ENCODE measurements at regions not wholly inside any gene's neighbourhood (a gene's known extent, or its start where the extent isn't known, plus 50 kb on each side); places are given as distances from the start of the nearest gene placed in this dataset.

DNA sequence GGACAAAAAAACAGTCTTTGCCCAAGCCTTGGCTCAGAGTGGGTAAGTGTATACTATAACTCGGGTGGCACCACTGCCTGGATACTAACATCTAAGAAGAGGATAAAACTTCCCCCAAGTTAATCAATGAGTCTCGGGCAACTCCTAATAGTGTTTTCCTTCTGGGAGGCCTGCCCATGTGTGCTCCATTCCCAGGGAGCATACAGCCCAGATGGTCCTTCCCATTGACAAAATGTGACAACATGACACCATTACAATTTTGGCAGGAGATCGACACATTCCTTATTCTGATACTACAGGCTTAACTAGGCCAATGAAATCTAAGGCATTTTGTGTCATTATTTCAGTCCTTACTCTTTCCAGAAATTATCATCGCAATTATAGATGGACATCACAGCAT, 52.7 kb upstream of the CRIM1 start:
- Histone ChIP-seq H3K36me3 (no peaks in the 10 kb centered on the region), H3K27ac (no peak overlapping the region), H3K9me3 (no peaks in the 10 kb centered on the region), H3K27me3 (no peaks in the 10 kb centered on the region), H3K4me1 (no peaks in the 10 kb centered on the region), H3K4me3 (no peak overlapping the region)
- no peak for DNase-seq
- TF ChIP-seq CTCF (IDR thresholded peaks at IDR 0.05), result no peak
- no peak for ATAC-seq
- intact Hi-C loops (cut with DNase I), result no loop called here
- WGBS, 2 donors, result 75 to 80% methylated on average over 4 of the region's 4 CpGs

DNA sequence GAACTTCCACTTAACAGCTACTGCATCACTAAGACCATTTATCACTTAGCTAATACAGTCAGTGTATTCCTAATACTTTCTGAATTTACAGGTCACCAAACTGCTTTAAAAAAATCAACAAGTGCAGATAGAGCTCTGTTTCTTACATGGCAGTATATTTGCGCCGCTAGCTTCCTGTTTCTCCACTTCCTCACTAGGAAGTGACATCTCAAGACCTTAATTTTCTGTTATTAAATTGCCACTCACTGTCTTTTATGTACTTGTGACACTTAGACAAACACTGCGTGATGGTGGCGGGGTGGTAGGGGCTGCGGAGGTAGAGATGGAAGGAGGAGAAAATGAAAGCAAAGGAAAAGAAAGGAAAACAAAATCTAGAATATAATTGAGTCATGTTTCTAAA, 53.7 kb upstream of the CRIM1 start:
- Histone ChIP-seq H3K4me3 (no peak overlapping the region), H3K27ac (no peak overlapping the region), H3K36me3 (no peaks in the 10 kb centered on the region), H3K4me1 (no peaks in the 10 kb centered on the region), H3K9me3 (no peaks in the 10 kb centered on the region), H3K27me3 (no peaks in the 10 kb centered on the region)
- WGBS, 2 donors, result 72 to 87% methylated on average over 5 of the region's 5 CpGs
- intact Hi-C loops (cut with DNase I), result no loop called here
- DNase-seq (no peak), ATAC-seq (no peak)
- TF ChIP-seq CTCF (IDR thresholded peaks at IDR 0.05), result no peak

DNA sequence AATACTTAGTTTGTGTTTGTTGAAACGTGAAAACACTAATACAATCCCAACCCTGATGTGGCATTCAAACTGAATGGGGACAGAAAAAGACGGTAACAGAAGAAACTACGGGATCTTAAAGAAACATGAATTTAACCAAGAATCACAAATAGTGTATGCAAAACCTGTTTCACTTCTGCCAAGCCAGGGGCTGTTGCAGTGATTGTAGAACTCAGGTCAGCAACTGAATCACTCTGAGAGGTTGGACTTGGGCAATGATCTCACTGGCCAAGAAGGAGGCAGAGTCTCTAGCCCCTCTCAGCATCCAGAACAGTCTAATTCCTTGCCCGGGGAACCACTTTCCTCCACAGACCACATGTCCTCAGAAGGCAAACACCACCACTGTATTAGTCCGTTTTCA, 54.9 kb upstream of the CRIM1 start:
- TF ChIP-seq CTCF (IDR thresholded peaks at IDR 0.05), result no peak
- H3K9me3 ChIP-seq, result no peaks in the 10 kb centered on the region
- no peaks in the 10 kb centered on the region for H3K27me3 ChIP-seq
- H3K36me3 ChIP-seq, result no peaks in the 10 kb centered on the region
- H3K27ac ChIP-seq, result no peak overlapping the region
- 90 to 94% methylated on average over 5 of the region's 5 CpGs for WGBS, 2 donors
- DNase-seq (no peak), ATAC-seq (no peak)
- intact Hi-C loops (cut with DNase I), result no loop called here
- H3K4me3 ChIP-seq, result no peak overlapping the region
- no peaks in the 10 kb centered on the region for H3K4me1 ChIP-seq

DNA sequence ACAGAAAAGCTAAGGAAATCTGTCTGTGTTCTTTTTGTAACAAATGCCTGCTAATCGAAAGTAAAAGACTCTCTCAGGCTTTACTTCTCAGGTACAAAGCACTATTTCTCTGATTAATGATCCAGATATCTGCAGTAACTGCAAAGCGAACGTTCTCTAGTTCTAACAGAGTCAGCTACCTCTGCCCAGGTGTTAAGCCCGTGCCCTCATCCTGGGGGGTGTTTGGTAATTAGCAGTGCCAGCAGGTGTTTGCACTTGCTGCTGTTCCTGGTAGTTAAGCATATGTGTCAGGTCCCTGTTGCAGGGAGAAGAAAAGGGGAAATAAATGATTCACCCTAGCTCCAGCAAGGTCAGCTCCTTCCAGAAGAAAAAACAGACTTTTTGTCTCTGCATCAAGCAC, 58.8 kb upstream of the CRIM1 start:
- Histone ChIP-seq H3K4me3 (no peak overlapping the region), H3K27ac (no peak overlapping the region), H3K36me3 (no peaks in the 10 kb centered on the region), H3K4me1 (no peaks in the 10 kb centered on the region), H3K27me3 (no peaks in the 10 kb centered on the region), H3K9me3 (no peaks in the 10 kb centered on the region)
- TF ChIP-seq CTCF (IDR thresholded peaks at IDR 0.05), result no peak
- no peak for DNase-seq
- intact Hi-C loops (cut with DNase I), result no loop called here
- 48 to 54% methylated on average over 4 of the region's 4 CpGs for WGBS, 2 donors
- ATAC-seq, result no peak

GRCh38 chr2:36294316-36294721, 61.3 kb upstream of the CRIM1 start:
- Histone ChIP-seq H3K27me3 (peaks cover 0 to 3% (median 0%) of the 10 kb centered on the region in 7 donors), H3K36me3 (no peaks in the 10 kb centered on the region), H3K4me3 (no peak overlapping the region), H3K9me3 (no peaks in the 10 kb centered on the region), H3K4me1 (no peaks in the 10 kb centered on the region), H3K27ac (no peak overlapping the region)
- intact Hi-C loops (cut with DNase I), result no loop called here
- TF ChIP-seq CTCF (IDR thresholded peaks at IDR 0.05), result no peak
- 76 to 80% methylated on average over 3 of the region's 3 CpGs for WGBS, 2 donors
- no peak for DNase-seq
- ATAC-seq, result no peak

Measured in heart right ventricle (tissue), 16 donors.